K562 (cell line): ENCODE measurements at regions not wholly inside any gene's neighbourhood (a gene's known extent, or its start where the extent isn't known, plus 50 kb on each side); places are given as distances from the start of the nearest gene placed in this dataset.

Experiments
- CTCF ChIP-seq, 3 experiments: IDR thresholded peaks in 2 of 3; conservative IDR thresholded peaks in 1 of 3; 2 replicates each; pipeline ENCODE4 v1.5.1; 2011 to 2012; ENCODE audit warnings: low read length in 3 of 3, mild to moderate bottlenecking in 3 of 3, control low read depth in 2 of 3, improper control_type of control experiment in 1 of 3, inconsistent platforms in 1 of 3, low read depth in 1 of 3, mixed read lengths in 1 of 3, moderate library complexity in 1 of 3; ENCODE audit not compliant: insufficient read depth in 2 of 3
- ETS1 ChIP-seq: conservative IDR thresholded peaks from 2 replicates; pipeline ENCODE4 v1.6.1; 2011; ENCODE audit warnings: low read depth, mild to moderate bottlenecking, low read length; ENCODE audit not compliant: control insufficient read depth
- ETV6 ChIP-seq, 3 experiments: fragments of 150-350 bp in 1 of 3; sonication (generic) in 1 of 3; formaldehyde crosslinking in 1 of 3; IDR thresholded peaks; 2 replicates each; pipeline versions ENCODE4 v1.6.1 to v1.8.0; 2014 to 2022; ENCODE audit warnings: borderline replicate concordance in 2 of 3, low read depth in 2 of 3, antibody characterized with exemption in 1 of 3, low read length in 1 of 3, mild to moderate bottlenecking in 1 of 3, missing genetic modification reagents in 1 of 3
- FOXP1 ChIP-seq: sonication (generic); formaldehyde crosslinking; IDR thresholded peaks from 2 replicates; pipeline ENCODE4 v1.8.0; 2022; ENCODE audit warnings: mild to moderate bottlenecking, missing genetic modification reagents
- ZNF384 ChIP-seq: IDR thresholded peaks from 2 replicates; pipeline ENCODE4 v1.6.1; 2012; ENCODE audit warnings: low read depth, low read length, improper control_type of control experiment
- ZNF589 ChIP-seq: fragments of 200-800 bp; sonication (Bioruptor generic); IDR thresholded peaks from 2 replicates; pipeline ENCODE4 v1.6.1; 2016; ENCODE audit warnings: low read depth, missing genetic modification characterization, missing compliant biosample characterization

DNA sequence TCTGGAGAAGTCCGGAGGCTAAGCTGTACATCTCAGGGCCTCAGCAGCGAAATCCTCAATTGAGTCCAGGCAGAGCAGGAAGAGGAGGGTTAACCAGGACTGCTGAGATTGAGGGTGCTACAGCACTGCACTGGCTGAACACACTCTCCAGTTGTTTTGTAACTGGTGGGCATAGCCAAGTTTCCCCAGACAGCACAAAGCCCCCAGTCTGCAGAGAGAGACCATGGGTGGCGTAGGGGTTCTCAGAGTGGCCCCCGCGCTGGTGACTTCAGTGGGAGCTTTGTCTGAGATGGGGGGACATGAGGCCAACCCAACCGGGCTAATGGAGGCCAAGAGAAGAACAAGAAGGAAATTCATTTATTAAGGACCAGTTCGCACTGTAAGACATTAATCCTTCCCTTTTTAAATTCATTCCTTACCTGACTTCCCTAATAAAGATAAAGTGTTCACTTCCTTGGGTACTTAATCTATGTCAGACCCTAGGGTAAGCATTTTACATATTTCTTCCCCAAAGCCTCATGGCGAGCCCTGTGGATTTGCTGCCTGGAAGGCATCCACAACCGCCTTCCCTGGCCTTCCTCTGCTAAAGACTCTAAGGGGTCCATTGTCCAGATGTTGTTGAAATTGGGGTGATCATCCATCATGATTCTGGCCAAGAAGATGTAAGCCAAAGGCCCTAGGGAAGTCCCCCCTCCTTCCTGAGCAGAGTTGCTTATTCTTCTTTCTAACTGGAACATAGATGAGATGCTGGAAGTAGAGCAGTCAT, 121.4 kb upstream of the CHST15 start:
- no peak for TF ChIP-seq ETV6 (IDR thresholded peaks at IDR 0.05; ENCODE audit: borderline replicate concordance in 1 of 2, low read depth in 2 of 2, low read length in 1 of 2)
- TF ChIP-seq ETV6 (CRISPR knock-in tag; IDR thresholded peaks at IDR 0.05; ENCODE audit: borderline replicate concordance): no peak
- no peak for TF ChIP-seq ZNF589 (CRISPR knock-in tag)
- no peak for TF ChIP-seq ETS1
- TF ChIP-seq FOXP1: no peak
- TF ChIP-seq ZNF384: no peak
- no peak for TF ChIP-seq CTCF (IDR thresholded peaks at IDR 0.05 in 2 of 3, conservative IDR thresholded peaks at IDR 0.05 in 1 of 3; ENCODE audit: insufficient read depth in 2 of 3, low read depth in 1 of 3, low read length in 3 of 3)
